ENCODE measurements at regions not wholly inside any gene's neighbourhood (a gene's known extent, or its start where the extent isn't known, plus 50 kb on each side); places are given as distances from the start of the nearest gene placed in this dataset.
"Not testable (repeated sequence)": the region's sequence is repeated elsewhere in the genome, so short reads cannot be mapped to it uniquely, and the experiment has no call there.

GRCh38 chr3:72660270-72661114 lies 187.8 kb downstream of the SHQ1 start:
- no peak for DNase-seq (ENCODE audit: low spot score)

DNA sequence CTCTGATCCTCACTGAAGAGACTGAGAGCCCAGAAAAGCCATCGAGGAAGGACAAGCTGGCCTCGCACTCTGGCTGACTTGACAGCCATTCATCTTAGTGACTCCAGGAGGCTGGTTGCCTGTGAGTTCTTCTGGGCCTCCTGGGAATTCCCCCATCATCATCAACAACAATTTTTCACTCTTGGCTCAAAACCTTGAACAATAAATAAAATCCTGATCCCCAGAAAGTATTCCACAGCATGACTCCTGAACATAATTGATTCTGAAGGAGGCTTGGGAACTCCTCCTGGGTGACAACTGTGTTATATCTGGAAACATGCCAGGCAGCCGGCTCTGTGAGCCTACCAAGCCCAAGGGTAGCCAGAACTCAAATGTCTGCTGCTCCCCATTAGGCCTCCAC lies 188.6 kb downstream of the SHQ1 start:
- no peak for DNase-seq (ENCODE audit: low spot score)

DNA sequence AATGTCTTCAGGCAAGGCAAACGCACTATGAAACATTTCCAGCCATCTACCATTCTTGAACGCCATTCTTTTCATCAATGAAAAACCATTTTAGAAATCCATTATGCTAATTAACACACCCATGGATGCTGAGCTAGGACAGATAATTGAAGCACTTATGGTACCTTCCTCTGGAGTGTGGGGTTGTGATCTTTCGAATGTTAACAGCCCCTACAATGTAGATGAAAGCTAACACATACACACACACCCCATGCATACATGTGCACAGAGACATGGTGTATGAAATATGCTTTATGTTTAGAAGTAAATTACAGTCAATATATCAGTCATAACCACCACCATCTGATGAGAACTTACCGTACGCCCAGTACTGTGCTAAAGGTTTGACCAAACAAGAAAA lies 189.1 kb downstream of the SHQ1 start:
- no peak for DNase-seq (ENCODE audit: low spot score)

GRCh38 chr3:72658466-72659100 lies 189.7 kb downstream of the SHQ1 start:
- DNase-seq (ENCODE audit: low spot score), result no peak

- peak; percentile 21 for DNase-seq (ENCODE audit: low spot score)
Observed at GRCh38 chr3:72657666-72658065, 190.6 kb downstream of the SHQ1 start.

GRCh38 chr3:72655723-72656122 lies 192.5 kb downstream of the SHQ1 start:
- DNase-seq (ENCODE audit: low spot score), result no peak

DNA sequence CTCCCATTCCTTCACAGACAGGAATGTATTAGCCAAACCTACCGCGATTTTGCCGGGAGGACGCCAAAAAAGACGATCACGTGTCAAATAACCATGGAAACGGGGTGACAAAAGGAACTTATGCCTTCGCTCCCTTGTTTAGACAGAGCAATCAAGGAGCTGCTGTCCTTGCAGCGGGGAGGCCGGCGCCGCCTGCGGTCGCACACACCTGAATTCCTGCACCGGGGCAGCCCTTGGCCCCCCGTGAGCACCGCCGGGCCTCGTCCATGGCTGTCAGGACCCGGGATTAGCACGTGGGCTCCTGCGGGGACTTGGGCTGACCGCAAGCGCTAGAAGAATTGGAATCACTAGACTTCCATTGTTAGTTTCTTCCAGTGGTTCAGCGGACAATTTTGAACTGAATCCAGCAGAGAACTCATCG lies 193.1 kb downstream of the SHQ1 start:
- no peak for DNase-seq (ENCODE audit: low spot score)

DNA sequence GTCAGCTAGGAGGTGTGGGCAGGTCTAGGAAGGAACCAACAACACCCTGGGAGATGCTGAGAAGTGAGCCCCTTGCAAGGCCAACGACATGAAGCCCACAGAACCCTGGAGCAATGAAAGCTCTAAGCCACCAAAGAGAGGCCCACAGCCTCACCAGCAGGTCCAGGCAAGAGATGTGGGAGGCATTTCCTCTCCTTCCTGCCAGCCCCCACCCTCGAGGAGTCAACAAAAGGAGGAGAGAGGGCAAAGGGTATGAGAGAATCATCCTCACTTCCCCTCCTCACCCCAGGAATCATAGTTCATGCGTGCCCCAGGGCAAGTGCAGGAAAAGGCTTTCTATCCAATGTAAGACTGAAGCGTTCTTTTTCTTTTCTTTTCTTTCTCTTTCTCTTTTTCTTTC lies 195.8 kb downstream of the SHQ1 start:
- no peak for DNase-seq (ENCODE audit: low spot score)

DNA sequence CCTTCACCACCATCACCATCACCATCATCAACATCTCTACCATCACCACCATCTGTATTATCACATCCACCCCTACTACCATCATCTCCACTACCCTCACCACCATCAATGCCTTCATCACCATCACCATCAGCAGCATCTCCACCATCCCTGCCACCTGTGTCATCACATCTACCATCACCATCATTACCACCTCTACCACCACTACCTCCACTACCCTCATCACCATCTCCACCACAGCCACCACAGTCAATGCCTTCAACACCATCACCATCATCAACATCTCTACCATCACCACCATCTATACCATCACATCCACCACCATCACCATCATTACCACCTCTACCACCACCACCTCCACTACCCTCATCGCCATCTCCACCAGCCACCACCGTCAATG lies 196.7 kb downstream of the SHQ1 start:
- no peak for DNase-seq (ENCODE audit: low spot score)

GRCh38 chr3:72646263-72646662 lies 202.0 kb downstream of the SHQ1 start:
- no peak for DNase-seq (ENCODE audit: low spot score)

DNA sequence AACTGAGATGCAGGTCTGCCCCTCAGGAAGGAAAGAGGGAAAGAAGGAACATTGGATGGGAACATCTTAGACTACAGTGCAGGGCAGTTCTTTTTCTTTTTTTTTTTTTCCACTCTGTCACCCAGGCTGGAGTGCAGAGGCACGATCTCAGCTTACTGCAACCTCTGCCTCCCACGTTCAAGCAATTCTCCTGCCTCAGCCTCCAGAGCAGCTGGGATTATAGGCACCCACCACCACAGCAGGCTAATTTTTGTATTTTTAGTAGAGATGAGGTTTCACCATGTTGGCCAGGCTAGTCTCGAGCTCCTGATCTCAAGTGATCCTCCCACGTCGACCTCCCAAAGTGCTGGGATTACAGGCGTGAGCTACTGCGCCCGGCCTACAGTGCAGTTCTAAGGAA lies 204.6 kb downstream of the SHQ1 start:
- DNase-seq (ENCODE audit: low spot score), result not testable (repeated sequence)

GRCh38 chr3:72641684-72642083 lies 206.6 kb downstream of the SHQ1 start:
- DNase-seq (ENCODE audit: low spot score), result no peak

GRCh38 chr3:72641072-72641471 lies 207.2 kb downstream of the SHQ1 start:
- DNase-seq (ENCODE audit: low spot score), result no peak

DNA sequence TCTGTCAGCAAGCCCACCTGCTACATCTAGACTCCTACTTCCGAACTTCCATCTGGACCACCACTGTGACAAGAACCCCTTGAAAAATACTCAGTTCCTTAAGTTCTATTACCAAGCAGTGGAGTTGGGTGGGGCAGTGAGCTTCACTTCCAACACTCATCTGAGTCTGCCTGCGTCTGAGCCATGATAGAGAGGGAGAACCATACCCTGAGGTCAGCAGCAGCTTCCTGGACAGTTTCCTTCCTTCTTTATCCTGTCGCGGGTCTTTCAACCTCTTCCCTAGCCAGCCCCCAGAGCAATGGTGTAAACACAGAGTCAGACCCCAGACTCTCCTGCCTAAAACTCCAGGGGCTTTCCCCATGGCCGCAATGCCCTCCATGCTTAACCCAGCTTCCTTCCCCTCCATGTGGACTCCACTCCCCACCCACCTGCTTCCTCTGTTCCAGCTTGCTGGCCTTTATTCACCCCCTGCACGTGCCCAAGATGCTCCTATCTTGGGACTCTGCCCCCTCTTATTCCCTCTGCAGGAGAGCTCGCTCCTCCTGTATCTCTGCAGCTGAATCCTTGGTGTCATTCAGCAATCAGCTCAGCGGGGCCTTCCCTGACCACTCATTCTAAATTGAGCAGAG lies 211.2 kb downstream of the SHQ1 start:
- no peak for DNase-seq (ENCODE audit: low spot score)

GRCh38 chr3:72635551-72635950 lies 212.7 kb downstream of the SHQ1 start:
- DNase-seq (ENCODE audit: low spot score), result no peak

- DNase-seq (ENCODE audit: low spot score), result no peak
Observed at GRCh38 chr3:72634128-72634527, 214.1 kb downstream of the SHQ1 start.

DNA sequence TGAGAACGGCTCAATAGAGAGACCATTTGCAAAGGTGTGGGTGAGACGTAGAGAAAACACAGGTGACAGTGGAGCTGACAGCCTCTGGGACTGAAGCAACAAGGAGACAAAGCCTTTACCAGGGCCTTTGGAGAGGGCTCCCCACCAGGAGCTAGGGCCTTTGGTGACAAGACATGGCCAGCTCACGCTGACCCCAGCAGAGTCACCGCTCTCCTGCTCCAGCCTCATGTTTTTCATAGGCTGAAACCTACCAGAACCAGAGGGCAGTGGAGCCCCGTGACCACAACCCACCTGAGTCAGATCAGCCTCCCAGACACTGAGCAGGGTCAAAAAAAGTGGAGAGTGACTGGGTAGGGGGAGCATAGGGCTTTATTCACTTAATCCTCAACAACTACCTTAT lies 214.7 kb downstream of the SHQ1 start:
- no peak for DNase-seq (ENCODE audit: low spot score)

DNA sequence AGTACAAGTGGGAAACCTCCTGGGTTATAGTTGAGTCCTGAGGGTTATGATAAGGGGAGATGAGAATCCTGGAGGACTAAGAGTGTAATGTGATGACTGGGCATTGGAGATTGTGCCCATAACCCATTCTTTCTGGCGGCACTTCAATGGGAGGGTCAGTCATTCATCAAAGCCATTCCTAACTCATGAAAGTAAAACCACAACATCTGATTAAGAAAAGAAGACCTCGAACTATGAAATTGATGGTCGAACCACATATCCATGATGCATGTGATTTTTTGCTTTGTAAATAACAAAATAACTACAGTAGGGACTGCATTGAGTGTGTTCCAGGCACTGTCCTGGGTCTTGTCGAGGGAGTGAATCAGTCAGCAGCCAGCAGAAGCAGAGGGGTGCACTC lies 215.1 kb downstream of the SHQ1 start:
- no peak for DNase-seq (ENCODE audit: low spot score)

DNA sequence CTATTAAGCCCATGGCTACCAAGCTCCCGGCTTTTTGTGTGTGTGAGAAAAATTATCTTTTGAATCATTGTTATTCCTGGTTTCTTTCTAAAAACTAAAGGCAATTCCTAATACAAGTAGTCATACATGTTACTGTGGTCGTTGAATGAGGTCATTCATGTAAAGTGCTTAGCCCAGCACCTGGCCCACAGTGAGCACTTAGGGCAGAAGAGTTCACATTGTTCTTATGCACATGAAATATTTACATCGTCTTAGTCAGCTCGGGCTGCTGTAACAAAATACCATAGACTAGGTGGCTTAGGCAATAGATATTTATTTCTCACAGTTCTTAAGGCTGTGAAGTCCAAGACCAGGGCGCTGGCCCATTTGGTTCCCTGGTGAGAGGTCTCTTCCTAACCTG lies 216.1 kb downstream of the SHQ1 start:
- no peak for DNase-seq (ENCODE audit: low spot score)

- DNase-seq (ENCODE audit: low spot score), result no peak
Observed at GRCh38 chr3:72630969-72631344, 217.3 kb downstream of the SHQ1 start.

GRCh38 chr3:72630327-72630968 lies 217.8 kb downstream of the SHQ1 start:
- DNase-seq (ENCODE audit: low spot score), result no peak

DNA sequence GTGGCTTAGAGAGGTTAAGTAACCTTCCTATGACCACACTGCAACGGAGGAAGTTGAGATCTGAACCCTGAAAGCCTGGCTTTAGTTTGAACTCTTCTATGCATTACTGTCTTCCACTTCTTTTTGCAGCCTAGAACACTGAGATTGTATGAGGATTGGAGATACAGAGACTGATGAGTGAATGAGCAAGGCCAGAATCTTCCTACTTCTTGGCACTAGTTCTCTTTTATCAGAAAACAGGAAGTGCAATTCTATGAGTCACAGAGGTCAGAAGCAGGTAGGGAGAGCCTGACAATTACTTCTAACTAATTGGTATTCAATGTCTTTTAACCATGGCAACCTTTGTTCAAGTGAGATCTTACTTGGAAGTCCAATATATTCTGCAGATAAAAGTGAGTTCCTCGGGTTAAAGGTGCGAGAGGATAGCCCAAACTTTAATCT lies 219.0 kb downstream of the SHQ1 start:
- peak; percentile 27 for DNase-seq (ENCODE audit: low spot score)

- DNase-seq (ENCODE audit: low spot score), result no peak
Observed at GRCh38 chr3:72628065-72628464, 220.2 kb downstream of the SHQ1 start.
